Thyroid gland (tissue), 4 donors: ENCODE measurements at regions not wholly inside any gene's neighbourhood (a gene's known extent, or its start where the extent isn't known, plus 50 kb on each side); places are given as distances from the start of the nearest gene placed in this dataset.

Experiments
- CTCF ChIP-seq, 6 experiments: fragments of 200-600 bp in 3 of 6; fragments of 450-650 bp in 3 of 6; sonication (generic) in 3 of 6; IDR thresholded peaks; one replicate each; pipeline ENCODE4 v1.5.1; 2016 to 2019; ENCODE audit warnings: antibody characterized with exemption in 6 of 6, mild to moderate bottlenecking in 2 of 6, inconsistent platforms in 1 of 6, moderate library complexity in 1 of 6
- POLR2A ChIP-seq, 2 donors: fragments of 450-650 bp; IDR thresholded peaks; one replicate each; pipeline ENCODE4 v1.6.1; 2017; ENCODE audit warnings: antibody characterized with exemption in 2 of 2, mild to moderate bottlenecking in 2 of 2, moderate library complexity in 1 of 2

GRCh38 chr2:167817422-167817821 is 430.0 kb downstream of the STK39 start:
- TF ChIP-seq CTCF (IDR thresholded peaks at IDR 0.05) (no peak), POLR2A (IDR thresholded peaks at IDR 0.05) (no peak)
